HG02973 (cell line): ENCODE measurements at regions not wholly inside any gene's neighbourhood (a gene's known extent, or its start where the extent isn't known, plus 50 kb on each side); places are given as distances from the start of the nearest gene placed in this dataset.
"Not testable (repeated sequence)": the region's sequence is repeated elsewhere in the genome, so short reads cannot be mapped to it uniquely, and the experiment has no call there.

ENCODE experiments used
- ATAC-seq: cut with Tn5 transposase; IDR thresholded peaks from one replicate; pipeline ENCODE4 v1.9.1; 2021; ENCODE audit warnings: moderate library complexity; ENCODE audit not compliant: unreplicated experiment

- no peak for ATAC-seq
These were observed 704.8 kb upstream of the SLC35B3 start for GRCh38 chr6:9140172-9140571.

- ATAC-seq = no peak
These were observed 704.4 kb upstream of the SLC35B3 start for GRCh38 chr6:9139746-9140145.

GRCh38 chr6:9138936-9139335 is 703.6 kb upstream of the SLC35B3 start:
- ATAC-seq = no peak

- ATAC-seq = no peak
These were observed 700.9 kb upstream of the SLC35B3 start for GRCh38 chr6:9136141-9136822.

- no peak for ATAC-seq
These were observed 696.3 kb upstream of the SLC35B3 start for GRCh38 chr6:9131616-9132015.

GRCh38 chr6:9131201-9131600 is 695.9 kb upstream of the SLC35B3 start:
- ATAC-seq = no peak

GRCh38 chr6:9128970-9129369 is 693.6 kb upstream of the SLC35B3 start:
- no peak for ATAC-seq

GRCh38 chr6:9126878-9127560 is 691.7 kb upstream of the SLC35B3 start:
- no peak for ATAC-seq

GRCh38 chr6:9126034-9126433 is 690.7 kb upstream of the SLC35B3 start:
- ATAC-seq = not testable (repeated sequence)

GRCh38 chr6:9121549-9121948 is 686.2 kb upstream of the SLC35B3 start:
- ATAC-seq = no peak

GRCh38 chr6:9116026-9116425 is 680.7 kb upstream of the SLC35B3 start:
- ATAC-seq = no peak

- no peak for ATAC-seq
These were observed 677.2 kb upstream of the SLC35B3 start for GRCh38 chr6:9112544-9112943.

GRCh38 chr6:9103876-9104521 is 668.7 kb upstream of the SLC35B3 start:
- ATAC-seq = no peak

- no peak for ATAC-seq
These were observed 666.6 kb upstream of the SLC35B3 start for GRCh38 chr6:9101920-9102319.

GRCh38 chr6:9100869-9101580 is 665.7 kb upstream of the SLC35B3 start:
- ATAC-seq = no peak

- no peak for ATAC-seq
These were observed 660.4 kb upstream of the SLC35B3 start for GRCh38 chr6:9095729-9096128.

- ATAC-seq = no peak
These were observed 659.8 kb upstream of the SLC35B3 start for GRCh38 chr6:9095137-9095536.

- ATAC-seq = no peak
These were observed 654.4 kb upstream of the SLC35B3 start for GRCh38 chr6:9089724-9090123.

GRCh38 chr6:9087470-9087869 is 652.1 kb upstream of the SLC35B3 start:
- ATAC-seq = no peak

GRCh38 chr6:9086331-9086730 is 651.0 kb upstream of the SLC35B3 start:
- ATAC-seq = no peak

GRCh38 chr6:9085709-9086070 is 650.3 kb upstream of the SLC35B3 start:
- no peak for ATAC-seq
